AML-193 (cell line): ENCODE measurements at regions not wholly inside any gene's neighbourhood (a gene's known extent, or its start where the extent isn't known, plus 50 kb on each side); places are given as distances from the start of the nearest gene placed in this dataset.
"Not testable (repeated sequence)": the region's sequence is repeated elsewhere in the genome, so short reads cannot be mapped to it uniquely, and the experiment has no call there.

Experiments used
- DNase-seq, 2 experiments: peaks; one replicate each; lab custom pipeline; 2025; lab: John Stamatoyannopoulos, UW

DNA sequence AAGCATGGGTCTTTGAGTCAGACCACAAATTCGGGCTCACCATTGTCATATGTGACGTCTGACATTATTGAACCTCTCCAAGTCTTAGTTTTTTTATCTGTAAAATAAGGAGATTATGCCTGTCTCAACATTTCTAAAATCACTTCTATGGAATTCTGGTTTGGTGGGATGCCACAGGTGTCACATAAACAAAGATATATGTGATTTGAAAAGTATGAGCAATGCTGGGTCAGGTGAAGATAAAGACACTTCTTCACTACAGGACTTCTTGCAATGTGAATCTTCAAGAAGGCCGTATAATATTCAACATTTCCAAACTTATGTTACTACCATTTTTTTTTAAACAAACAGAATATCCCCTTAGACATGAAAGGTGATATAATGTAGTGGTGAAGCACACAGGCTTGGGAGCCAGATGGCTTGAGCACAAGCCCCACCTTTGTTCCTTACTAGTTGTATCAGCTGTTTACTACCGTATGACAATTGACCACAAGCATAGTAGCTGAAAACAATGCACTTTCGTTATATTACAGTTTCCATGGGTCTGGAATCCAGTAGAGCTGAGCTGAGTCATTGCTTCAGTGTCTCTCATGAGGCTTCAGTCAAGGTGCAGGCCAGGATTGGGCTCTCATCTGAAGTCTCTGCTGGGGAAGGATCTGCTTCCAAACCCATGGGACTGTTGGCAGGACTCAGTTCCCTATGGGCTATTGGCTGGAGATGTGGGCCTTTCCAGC, 87.7 kb downstream of the UTP18 start:
- no peak for DNase-seq

DNA sequence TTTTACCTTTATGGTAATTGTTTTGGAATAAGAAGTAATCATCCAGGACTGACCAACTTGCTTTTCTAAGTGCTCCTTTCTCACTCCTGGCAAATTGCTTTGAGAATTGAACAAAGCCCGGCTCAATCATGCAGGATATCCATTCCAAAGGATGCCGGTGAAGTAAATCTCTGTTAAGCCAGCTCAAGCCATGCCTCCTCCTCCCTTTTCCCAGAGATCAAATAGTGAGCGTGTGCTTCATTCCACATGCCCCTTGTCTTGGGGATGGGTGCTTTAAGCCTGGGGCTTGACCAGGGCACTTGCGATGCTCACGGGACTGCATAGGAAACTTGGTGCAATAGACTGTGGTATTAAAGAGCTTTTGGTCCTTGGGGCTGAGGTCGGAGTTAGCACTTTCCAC, 90.7 kb downstream of the UTP18 start:
- no peak for DNase-seq

DNA sequence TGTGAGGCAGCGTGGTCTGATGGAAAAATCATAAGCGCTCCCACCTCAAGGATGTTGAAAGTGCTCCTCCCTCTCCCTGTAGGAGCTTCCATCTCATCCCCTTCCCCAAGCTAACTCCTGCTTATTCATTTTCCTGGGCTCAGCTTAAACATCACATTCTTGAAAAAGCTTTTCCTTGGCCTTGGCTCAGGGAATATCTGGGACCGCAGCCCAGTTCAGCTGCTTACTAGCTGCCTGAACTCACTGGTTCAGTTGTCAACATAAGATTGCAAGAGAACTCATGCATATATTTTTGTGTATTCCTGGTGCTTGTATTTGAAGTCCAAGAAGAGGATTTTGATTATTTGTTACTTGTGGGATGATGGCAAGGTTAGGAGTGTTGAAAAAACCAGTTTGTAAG, 91.5 kb downstream of the UTP18 start:
- no peak for DNase-seq

GRCh38 chr17:51352798-51353197, 92.5 kb downstream of the UTP18 start:
- no peak for DNase-seq

DNA sequence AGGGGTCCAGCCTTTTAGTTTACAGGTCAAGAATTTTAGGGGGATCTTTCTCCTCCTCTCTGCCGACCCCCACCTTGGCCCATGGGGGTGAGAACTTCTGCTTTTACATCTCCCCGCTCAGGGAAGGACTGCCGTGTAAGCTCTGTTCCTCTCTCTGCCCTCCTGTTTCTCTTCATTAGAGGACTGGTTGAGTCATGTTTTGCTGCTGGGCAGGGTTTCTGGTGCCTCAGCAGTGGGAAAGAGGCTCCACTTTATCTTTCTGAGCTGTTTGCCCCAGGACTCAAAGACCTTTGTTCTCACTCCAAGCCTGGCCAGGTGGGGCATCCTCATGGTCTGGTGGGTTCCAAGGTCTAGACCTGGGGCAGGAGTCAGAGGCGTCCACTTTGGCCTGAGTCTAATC, 93.0 kb downstream of the UTP18 start:
- DNase-seq = no peak

- DNase-seq = no peak
These were observed 94.6 kb downstream of the UTP18 start for GRCh38 chr17:51354936-51355335.

- DNase-seq = no peak
These were observed 95.4 kb downstream of the UTP18 start for GRCh38 chr17:51355441-51356410.

GRCh38 chr17:51359055-51359454, 98.7 kb downstream of the UTP18 start:
- no peak for DNase-seq

DNA sequence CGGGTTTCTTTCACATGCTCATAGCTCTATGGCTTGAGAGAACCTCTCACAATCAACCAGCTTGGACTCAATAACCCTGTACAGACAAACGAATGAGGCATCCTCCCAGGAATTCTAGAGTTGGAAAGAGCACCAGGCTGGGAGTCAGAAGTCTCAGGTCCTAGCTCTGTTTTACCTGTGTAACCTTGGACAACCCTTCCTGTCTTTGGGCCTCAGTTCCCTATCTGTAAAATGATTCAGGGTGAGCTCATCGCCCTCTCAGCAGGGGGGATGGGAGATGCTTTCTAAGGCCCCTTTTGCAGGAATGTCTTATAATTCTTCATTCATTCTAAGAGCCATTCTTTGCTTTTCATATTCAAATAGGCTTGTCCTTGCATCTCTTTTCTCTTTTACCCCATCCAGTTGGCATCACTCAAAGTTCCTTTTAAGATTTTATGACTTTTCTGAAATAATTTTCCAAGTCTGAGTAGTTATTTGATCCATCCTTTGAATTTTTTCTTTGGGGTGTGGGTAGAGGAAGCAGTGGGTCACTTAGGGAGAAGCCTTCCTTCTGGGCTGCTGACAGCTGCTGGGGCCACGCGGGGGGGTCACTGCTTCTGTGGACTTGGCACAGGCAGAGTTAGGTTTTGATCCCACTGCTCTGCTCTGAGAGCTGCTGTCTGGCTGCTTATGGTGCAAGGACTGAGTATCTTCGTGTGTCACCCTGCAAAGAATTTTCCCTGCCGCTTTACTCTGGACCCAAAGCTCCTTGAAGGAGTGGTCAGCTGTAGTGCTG, 102.7 kb downstream of the UTP18 start:
- no peak for DNase-seq

GRCh38 chr17:51365090-51365489, 104.7 kb downstream of the UTP18 start:
- DNase-seq = no peak

GRCh38 chr17:51366866-51367265, 106.5 kb downstream of the UTP18 start:
- no peak for DNase-seq

DNA sequence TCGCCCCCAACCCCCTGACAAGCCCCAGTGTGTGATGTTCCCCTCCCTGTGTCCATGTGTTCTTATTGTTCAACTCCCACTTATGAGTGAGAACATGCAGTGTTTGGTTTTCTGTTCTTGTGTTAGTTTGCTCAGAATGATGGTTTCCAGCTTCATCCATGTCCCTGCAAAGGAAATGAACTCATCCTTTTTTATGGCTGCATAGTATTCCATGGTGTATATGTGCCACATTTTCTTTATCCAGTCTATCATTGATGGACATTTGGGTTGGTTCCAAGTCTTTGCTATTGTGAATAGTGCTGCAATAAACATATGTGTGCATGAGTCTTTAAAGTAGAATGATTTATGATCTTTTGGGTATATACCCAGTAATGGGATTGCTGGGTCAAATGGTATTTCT, 107.5 kb downstream of the UTP18 start:
- not testable (repeated sequence) for DNase-seq

DNA sequence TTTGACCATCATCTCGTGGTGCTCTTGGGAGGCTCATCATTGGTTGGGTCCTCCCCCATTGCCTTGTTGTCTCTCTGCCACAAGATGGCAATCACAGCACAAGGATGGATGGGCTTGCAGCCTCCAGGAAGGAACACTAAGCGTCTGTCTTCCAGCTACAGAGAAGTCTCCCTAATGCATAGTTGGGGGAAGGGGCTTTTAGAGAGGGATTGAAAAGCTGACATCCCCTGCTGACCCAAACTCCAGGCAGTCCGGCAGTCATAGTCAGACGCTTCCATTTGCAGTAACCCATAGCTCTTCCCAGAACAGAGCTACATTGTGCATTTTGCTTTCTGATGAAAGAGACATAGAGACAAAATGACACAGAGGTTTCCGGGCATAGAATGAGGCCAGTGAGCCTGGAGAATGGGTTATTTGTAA, 111.4 kb downstream of the UTP18 start:
- peak; percentile 89 to 90 for DNase-seq

- DNase-seq = peak; percentile 99
These were observed 112.1 kb downstream of the UTP18 start for GRCh38 chr17:51372345-51373004.

GRCh38 chr17:51373489-51374152, 113.3 kb downstream of the UTP18 start:
- no peak for DNase-seq

GRCh38 chr17:51374209-51374608, 113.9 kb downstream of the UTP18 start:
- DNase-seq = peak; percentile 26 to 28

DNA sequence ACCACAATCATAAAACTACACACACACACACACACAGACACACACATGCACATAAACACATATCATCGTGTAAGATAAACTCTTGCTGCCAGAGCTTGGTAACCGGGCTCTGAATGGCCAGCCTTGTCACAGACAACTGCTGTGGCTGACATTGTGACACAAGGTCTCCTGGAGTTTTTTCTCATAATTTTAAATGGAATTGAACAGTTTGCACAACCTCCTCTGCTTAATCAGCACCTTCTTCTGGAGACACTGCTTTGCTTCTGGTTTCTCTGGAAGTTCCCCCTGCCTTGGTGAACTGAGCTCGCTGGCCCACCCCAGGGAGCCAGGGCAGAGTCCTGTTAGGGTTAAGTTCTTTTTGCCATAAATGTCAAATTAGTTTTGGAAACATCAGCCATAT, 115.4 kb downstream of the UTP18 start:
- no peak for DNase-seq

GRCh38 chr17:51376739-51377138, 116.4 kb downstream of the UTP18 start:
- no peak for DNase-seq

DNA sequence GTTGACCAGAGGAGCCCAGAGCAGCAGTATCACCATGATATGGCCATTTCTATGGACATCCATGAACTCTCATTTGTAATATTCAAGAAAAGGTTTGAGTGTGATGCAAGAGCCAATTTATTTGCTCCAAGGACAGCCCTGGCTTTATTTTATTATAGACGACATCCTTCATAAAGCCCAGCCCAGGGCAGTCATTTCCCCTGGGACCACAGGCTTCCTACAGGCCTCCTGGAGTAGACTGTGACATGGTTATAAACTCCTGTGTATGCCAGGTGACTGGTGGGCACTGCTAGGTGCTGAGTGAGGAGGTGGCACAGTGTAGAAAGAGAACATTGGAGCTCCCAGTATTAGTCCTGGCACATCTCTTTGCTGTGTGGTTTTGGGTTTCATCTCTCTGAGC, 120.9 kb downstream of the UTP18 start:
- DNase-seq = no peak

GRCh38 chr17:51385208-51385607, 124.9 kb downstream of the UTP18 start:
- DNase-seq = no peak

DNA sequence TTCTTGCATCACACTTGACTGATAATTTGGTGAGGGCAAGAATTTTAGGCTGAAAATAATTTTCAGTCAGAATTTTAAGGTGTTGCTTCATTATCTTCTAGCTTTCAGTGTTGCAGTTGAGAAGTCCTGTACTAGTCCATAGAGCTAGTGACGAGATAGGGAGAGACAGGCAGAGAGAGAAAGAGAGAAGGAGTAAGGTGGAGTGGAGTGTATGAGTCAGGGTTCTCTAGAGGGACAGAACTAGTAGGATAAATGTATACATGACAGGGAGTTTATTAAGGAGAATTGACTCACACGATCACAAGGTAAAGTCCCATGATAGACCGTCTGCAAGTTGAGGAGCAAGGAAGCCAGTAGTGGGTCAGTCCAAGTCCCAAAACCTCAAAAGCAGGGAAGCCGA, 127.2 kb downstream of the UTP18 start:
- no peak for DNase-seq
